HG02763 (cell line): ENCODE measurements at regions not wholly inside any gene's neighbourhood (a gene's known extent, or its start where the extent isn't known, plus 50 kb on each side); places are given as distances from the start of the nearest gene placed in this dataset.

Source experiments
- ATAC-seq: cut with Tn5 transposase; IDR thresholded peaks from one replicate; pipeline ENCODE4 v1.9.1; 2021; ENCODE audit warnings: mild to moderate bottlenecking, moderate library complexity; ENCODE audit not compliant: unreplicated experiment

- no peak for ATAC-seq
Observed at GRCh38 chr6:105821027-105821426, 265.1 kb upstream of the PRDM1 start.

- ATAC-seq = no peak
Observed at GRCh38 chr6:105819745-105820144, 266.4 kb upstream of the PRDM1 start.

DNA sequence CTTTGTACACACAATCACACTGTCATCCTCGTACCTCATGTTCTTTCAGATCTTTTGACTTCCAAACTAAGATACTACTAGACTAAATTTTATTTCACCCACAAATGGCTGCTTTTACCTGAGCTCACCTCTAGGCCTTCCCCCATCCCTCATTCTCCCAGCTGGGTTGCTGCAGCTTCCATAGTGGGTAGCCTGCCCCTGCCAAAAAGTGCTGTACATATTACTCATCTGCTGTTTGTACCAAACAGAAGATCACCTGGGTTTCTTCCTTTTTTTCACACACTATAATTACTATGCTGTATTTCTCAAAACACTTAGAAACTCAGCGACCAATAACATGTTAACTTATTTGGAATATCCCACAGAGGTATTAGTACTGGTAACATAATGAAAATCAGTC lies 267.6 kb upstream of the PRDM1 start:
- no peak for ATAC-seq

GRCh38 chr6:105817961-105818360 lies 268.2 kb upstream of the PRDM1 start:
- ATAC-seq = no peak

DNA sequence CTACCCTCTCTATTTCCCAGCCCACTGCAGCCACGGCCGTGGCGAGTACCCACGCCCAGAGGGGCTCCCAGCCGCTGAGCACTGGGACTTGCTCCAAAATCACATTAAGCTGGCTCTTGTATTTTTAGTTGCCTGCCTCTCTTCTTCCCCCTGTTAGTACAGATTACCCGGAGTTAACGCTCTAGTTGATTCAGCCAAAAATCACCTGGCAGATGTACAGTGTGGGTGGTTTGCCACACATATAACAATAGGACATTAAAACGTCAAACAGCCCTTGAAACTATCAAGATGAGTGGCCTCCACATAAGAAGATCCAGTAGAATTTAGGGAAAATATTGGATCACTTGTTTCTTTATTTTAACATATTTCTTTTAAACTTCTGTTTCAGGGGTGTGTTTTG lies 268.8 kb upstream of the PRDM1 start:
- no peak for ATAC-seq

DNA sequence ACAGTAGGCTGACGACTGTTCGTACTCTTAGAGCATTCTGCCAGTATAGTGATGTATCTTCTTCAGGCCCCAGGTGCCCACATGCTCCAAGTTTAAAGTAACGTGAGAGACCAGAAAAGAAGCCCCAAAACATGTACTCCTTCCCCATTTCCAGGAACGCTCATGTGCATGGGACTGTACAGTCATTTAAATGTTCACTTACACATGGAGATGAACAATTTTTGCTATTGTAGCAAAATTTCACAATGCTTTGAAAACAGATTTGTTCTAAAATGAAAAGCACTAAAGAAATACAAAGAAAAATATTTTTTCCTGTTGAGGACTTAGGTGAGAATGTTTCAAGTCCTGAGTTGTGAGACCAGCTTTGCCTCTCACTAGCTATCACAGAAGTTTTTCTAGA lies 269.3 kb upstream of the PRDM1 start:
- ATAC-seq = no peak

- no peak for ATAC-seq
Observed at GRCh38 chr6:105815661-105816555, 270.2 kb upstream of the PRDM1 start.

GRCh38 chr6:105814745-105815536 lies 271.2 kb upstream of the PRDM1 start:
- ATAC-seq = no peak

- no peak for ATAC-seq
Observed at GRCh38 chr6:105810922-105811482, 275.1 kb upstream of the PRDM1 start.

DNA sequence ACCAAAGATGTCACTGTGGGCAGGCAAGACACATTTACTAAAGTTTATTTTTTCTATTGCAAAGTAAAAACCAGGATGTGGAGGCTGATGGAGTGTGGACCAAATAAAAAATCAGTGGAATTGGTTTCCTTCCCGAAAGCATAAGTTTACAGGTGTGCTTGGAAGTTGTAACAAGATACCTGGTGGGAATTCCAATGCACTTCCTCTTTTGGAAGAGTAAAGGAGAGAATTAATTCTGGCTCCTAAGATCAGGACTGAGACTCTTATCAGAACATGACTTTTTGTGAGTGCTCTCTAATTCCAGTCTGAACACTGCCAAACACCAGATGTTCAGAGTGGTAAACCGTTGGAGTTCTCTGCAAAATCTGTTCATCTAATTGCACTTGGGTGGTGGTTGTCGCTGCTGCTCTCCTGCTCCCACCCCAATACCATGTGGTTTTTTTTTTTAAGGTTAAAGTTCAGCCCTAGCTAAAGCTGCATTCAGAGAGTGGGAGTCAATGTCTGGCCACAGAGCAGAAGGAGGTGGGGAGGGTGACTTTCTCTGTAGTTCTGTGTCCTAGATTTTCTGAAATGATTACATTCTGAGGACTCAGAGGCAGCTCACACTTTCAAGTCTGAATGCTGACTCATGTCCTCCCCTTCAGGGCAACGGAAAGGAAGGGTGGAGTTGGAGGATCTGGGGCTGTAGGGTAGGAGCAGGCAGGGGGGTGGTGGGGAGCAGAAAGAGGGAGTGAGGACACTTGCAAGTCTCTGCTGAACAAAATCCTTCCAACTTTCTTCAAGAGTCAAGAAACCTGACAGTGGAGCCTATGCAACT lies 275.8 kb upstream of the PRDM1 start:
- ATAC-seq = peak; percentile 63

DNA sequence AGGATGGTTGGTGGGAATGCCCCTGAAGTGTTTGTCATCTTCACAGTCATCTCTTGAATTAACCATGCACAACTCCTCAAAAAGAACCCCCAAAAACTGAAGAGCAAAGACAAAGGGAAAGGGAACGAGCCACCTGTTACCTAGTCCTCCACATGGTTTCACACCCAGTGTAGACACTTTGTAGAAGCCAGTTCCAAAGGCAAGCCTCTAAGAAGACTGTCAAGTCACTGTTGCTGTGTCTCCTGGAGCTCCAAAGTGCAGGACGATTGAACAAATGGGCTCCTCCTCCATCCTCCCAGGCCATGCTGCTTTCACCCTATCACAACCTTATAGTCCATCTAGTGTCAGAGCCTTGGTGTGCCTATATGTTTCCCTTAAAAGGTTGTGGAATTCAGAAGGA lies 277.6 kb upstream of the PRDM1 start:
- ATAC-seq = no peak

DNA sequence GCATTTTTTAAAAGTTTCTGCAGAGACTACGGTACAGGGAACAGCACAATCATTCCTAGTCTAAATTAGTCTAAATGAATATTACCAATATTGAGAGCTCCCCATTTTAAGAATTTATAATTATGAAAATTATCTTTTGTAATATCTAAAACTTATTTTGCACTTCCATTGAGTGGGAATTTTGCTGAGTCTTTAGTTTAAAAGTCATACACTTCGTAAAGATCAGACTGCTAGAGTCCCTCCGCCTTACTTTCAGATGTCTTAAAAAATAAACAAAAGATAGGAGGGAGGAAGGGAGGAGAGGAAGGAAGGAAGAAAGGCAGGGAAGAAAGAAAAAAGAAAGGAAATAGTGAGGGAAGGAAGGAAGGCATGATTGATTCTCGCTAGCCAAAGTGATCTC lies 278.2 kb upstream of the PRDM1 start:
- no peak for ATAC-seq

GRCh38 chr6:105806486-105806920 lies 279.6 kb upstream of the PRDM1 start:
- no peak for ATAC-seq

- ATAC-seq = no peak
Observed at GRCh38 chr6:105805501-105806023, 280.6 kb upstream of the PRDM1 start.

DNA sequence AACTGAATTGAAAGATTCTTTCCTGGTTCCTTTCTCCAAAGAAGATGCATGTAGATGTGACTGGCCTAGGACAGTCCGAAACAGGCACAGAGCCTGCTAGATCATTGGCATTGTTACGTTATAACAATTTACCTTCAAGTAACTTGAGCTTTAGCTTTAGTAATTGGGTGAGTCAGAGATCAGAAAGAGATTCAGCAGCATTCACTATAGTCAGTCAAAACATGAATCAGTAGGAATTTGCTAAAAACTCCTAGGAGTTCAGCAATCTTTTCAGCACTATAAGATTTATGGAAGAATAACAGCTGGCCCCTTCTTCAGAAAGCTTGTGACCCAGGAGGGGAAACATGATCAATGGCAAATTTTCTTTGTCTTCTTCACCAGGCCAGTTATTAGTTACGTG lies 281.7 kb upstream of the PRDM1 start:
- no peak for ATAC-seq

GRCh38 chr6:105804000-105804399 lies 282.1 kb upstream of the PRDM1 start:
- ATAC-seq = no peak

GRCh38 chr6:105803442-105803841 lies 282.7 kb upstream of the PRDM1 start:
- ATAC-seq = no peak

DNA sequence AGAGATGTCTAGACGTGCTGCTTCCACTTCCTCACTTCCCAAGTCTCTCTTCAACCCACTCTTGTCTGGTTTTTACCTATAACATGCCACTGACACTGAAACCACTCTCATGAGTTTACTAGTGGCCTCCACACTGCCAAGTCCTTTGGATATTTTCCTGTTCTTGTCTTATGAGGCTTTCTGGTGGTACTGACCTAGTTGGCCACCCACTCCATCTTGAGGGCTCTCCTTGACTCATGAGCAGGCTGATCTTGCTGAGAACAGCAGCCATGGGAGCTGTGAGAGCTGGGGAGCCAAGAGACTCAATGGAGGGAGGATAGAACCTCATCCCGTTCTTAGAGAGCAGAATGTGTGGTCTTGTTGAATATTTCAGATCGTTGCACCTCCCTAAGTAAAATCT lies 283.4 kb upstream of the PRDM1 start:
- ATAC-seq = no peak

DNA sequence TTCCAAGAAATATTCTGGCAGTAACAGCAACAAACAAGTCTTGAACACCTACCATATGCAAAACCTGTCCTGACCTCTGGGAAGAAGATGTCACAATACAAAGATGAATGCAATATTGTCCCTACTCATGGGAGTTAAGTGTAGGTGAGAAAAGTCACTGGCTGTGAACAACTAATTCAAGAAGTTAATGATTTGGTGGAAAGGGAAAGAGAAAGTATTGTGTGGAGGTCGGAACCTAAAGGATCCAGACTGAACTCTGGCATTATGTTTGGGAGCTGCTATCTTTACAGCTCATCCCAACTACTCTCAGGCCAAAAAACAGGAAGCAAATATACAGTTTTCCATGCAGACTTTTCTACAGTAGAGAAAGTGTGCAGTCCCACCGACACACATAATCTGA lies 285.3 kb upstream of the PRDM1 start:
- no peak for ATAC-seq

- no peak for ATAC-seq
Observed at GRCh38 chr6:105800398-105800797, 285.7 kb upstream of the PRDM1 start.

GRCh38 chr6:105799056-105799455 lies 287.1 kb upstream of the PRDM1 start:
- no peak for ATAC-seq
